ENCODE measurements at regions not wholly inside any gene's neighbourhood (a gene's known extent, or its start where the extent isn't known, plus 50 kb on each side); places are given as distances from the start of the nearest gene placed in this dataset.

DNA sequence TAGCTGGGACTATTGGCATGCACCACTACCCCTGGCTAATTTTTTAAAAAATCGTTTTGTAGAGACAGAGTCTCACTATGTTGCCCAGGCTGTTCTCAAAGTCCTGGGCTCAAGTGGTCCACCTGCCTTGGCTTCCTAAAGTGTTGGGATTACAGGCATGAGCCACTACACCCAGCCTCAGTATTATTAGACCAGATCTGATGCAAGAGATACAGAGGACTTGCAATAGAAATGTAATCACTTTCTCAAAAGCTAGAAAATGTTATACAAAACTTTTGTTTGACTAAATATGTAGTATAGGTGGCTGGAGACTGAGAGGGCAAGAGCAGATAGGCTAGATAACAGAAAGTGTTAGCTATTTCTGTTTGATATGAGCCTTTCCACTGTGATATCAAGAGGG lies 531.9 kb downstream of the SOX2 start:
- Histone ChIP-seq H3K27me3 (replicated peaks in 2 of 5; ENCODE audit: control insufficient read depth in 4 of 5, insufficient read depth in 5 of 5, low read length in 4 of 5) (no peaks in the 10 kb centered on the region), H3K27ac (ENCODE audit: insufficient read depth in 1 of 2, low read depth in 1 of 2, low read length in 2 of 2, poor library complexity in 1 of 2, severe bottlenecking in 2 of 2) (no peak overlapping the region), H3K4me3 (ENCODE audit: control insufficient read depth in 1 of 7, extremely low read depth in 1 of 7, insufficient read depth in 4 of 7, low read depth in 2 of 7, low read length in 6 of 7) (no peak overlapping the region), H3K4me1 (ENCODE audit: control extremely low read depth in 1 of 4, control insufficient read depth in 4 of 4, insufficient read depth in 4 of 4, low read length in 3 of 4) (peaks cover 8 to 20% (median 13%) of the 10 kb centered on the region in 4 experiments), H3K9me3 (ENCODE audit: control extremely low read depth in 1 of 5, control insufficient read depth in 4 of 5, insufficient read depth in 2 of 5, low read depth in 1 of 5, low read length in 4 of 5) (no peaks in the 10 kb centered on the region), H3K36me3 (ENCODE audit: control insufficient read depth in 4 of 4, insufficient read depth in 4 of 4, low read length in 3 of 4) (no peaks in the 10 kb centered on the region)
- WGBS (ENCODE audit: insufficient coverage) = 86% methylated on average over 1 of the region's 1 CpG
- POLR2A ChIA-PET = no interaction called here
- no peak for DNase-seq
- CTCF ChIA-PET = no interaction called here

GRCh38 chr3:182244222-182244971 lies 532.7 kb downstream of the SOX2 start:
- no peak for DNase-seq
- Histone ChIP-seq H3K27ac (ENCODE audit: insufficient read depth in 1 of 2, low read depth in 1 of 2, low read length in 2 of 2, poor library complexity in 1 of 2, severe bottlenecking in 2 of 2) (no peak overlapping the region), H3K4me1 (ENCODE audit: control extremely low read depth in 1 of 4, control insufficient read depth in 4 of 4, insufficient read depth in 4 of 4, low read length in 3 of 4) (peaks cover 8 to 20% (median 13%) of the 10 kb centered on the region in 4 experiments), H3K9me3 (ENCODE audit: control extremely low read depth in 1 of 5, control insufficient read depth in 4 of 5, insufficient read depth in 2 of 5, low read depth in 1 of 5, low read length in 4 of 5) (no peaks in the 10 kb centered on the region), H3K36me3 (ENCODE audit: control insufficient read depth in 4 of 4, insufficient read depth in 4 of 4, low read length in 3 of 4) (no peaks in the 10 kb centered on the region), H3K4me3 (ENCODE audit: control insufficient read depth in 1 of 7, extremely low read depth in 1 of 7, insufficient read depth in 4 of 7, low read depth in 2 of 7, low read length in 6 of 7) (no peak overlapping the region), H3K27me3 (replicated peaks in 2 of 5; ENCODE audit: control insufficient read depth in 4 of 5, insufficient read depth in 5 of 5, low read length in 4 of 5) (no peaks in the 10 kb centered on the region)
- WGBS (ENCODE audit: insufficient coverage) = 100% methylated on average over 2 of the region's 4 CpGs
- ChIA-PET POLR2A (no interaction called here), CTCF (no interaction called here)

GRCh38 chr3:182245059-182245458 lies 533.3 kb downstream of the SOX2 start:
- no peak for DNase-seq
- Histone ChIP-seq H3K36me3 (ENCODE audit: control insufficient read depth in 4 of 4, insufficient read depth in 4 of 4, low read length in 3 of 4) (no peaks in the 10 kb centered on the region), H3K4me1 (ENCODE audit: control extremely low read depth in 1 of 4, control insufficient read depth in 4 of 4, insufficient read depth in 4 of 4, low read length in 3 of 4) (peaks cover 8 to 20% (median 13%) of the 10 kb centered on the region in 4 experiments), H3K9me3 (ENCODE audit: control extremely low read depth in 1 of 5, control insufficient read depth in 4 of 5, insufficient read depth in 2 of 5, low read depth in 1 of 5, low read length in 4 of 5) (no peaks in the 10 kb centered on the region), H3K27me3 (replicated peaks in 2 of 5; ENCODE audit: control insufficient read depth in 4 of 5, insufficient read depth in 5 of 5, low read length in 4 of 5) (no peaks in the 10 kb centered on the region), H3K27ac (ENCODE audit: insufficient read depth in 1 of 2, low read depth in 1 of 2, low read length in 2 of 2, poor library complexity in 1 of 2, severe bottlenecking in 2 of 2) (no peak overlapping the region), H3K4me3 (ENCODE audit: control insufficient read depth in 1 of 7, extremely low read depth in 1 of 7, insufficient read depth in 4 of 7, low read depth in 2 of 7, low read length in 6 of 7) (no peak overlapping the region)
- POLR2A ChIA-PET = no interaction called here
- CTCF ChIA-PET = no interaction called here
- WGBS (ENCODE audit: insufficient coverage) = 93% methylated on average over 4 of the region's 5 CpGs

DNA sequence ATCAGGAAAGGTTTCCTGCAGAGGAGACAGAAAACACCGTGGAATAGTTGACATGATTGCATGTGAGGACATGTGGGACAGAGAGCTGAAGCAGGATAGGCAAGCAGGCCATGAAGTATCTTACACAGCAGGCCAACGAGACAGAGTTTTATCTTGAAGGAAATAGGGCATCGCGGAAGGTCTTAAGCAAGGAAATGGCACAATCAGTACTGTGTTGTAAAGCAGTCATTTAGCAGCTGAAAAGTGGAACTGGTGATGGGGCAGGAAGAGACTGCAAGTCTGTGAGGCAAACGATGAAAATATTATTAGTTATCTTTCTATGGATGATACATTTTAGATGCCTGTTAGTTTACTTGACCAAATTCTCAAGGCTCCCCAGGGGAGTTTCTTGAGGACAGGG lies 535.1 kb downstream of the SOX2 start:
- peak in 2 of 3 donors; percentile 27 to 30 for DNase-seq
- Histone ChIP-seq H3K9me3 (ENCODE audit: control extremely low read depth in 1 of 5, control insufficient read depth in 4 of 5, insufficient read depth in 2 of 5, low read depth in 1 of 5, low read length in 4 of 5) (no peaks in the 10 kb centered on the region), H3K27ac (ENCODE audit: insufficient read depth in 1 of 2, low read depth in 1 of 2, low read length in 2 of 2, poor library complexity in 1 of 2, severe bottlenecking in 2 of 2) (no peak overlapping the region), H3K4me3 (ENCODE audit: control insufficient read depth in 1 of 7, extremely low read depth in 1 of 7, insufficient read depth in 4 of 7, low read depth in 2 of 7, low read length in 6 of 7) (no peak overlapping the region), H3K27me3 (replicated peaks in 2 of 5; ENCODE audit: control insufficient read depth in 4 of 5, insufficient read depth in 5 of 5, low read length in 4 of 5) (no peaks in the 10 kb centered on the region), H3K4me1 (ENCODE audit: control extremely low read depth in 1 of 4, control insufficient read depth in 4 of 4, insufficient read depth in 4 of 4, low read length in 3 of 4) (peaks cover 6 to 12% (median 7%) of the 10 kb centered on the region in 4 experiments), H3K36me3 (ENCODE audit: control insufficient read depth in 4 of 4, insufficient read depth in 4 of 4, low read length in 3 of 4) (no peaks in the 10 kb centered on the region)
- WGBS (ENCODE audit: insufficient coverage) = 59% methylated on average over 4 of the region's 5 CpGs
- ChIA-PET CTCF (interaction anchor here (0.7 to 1.2 kb wide), 2 partner anchors 9 to 545 kb away, joined by 3 read pairs; no protein-coding TSS in a partner anchor), POLR2A (no interaction called here)

DNA sequence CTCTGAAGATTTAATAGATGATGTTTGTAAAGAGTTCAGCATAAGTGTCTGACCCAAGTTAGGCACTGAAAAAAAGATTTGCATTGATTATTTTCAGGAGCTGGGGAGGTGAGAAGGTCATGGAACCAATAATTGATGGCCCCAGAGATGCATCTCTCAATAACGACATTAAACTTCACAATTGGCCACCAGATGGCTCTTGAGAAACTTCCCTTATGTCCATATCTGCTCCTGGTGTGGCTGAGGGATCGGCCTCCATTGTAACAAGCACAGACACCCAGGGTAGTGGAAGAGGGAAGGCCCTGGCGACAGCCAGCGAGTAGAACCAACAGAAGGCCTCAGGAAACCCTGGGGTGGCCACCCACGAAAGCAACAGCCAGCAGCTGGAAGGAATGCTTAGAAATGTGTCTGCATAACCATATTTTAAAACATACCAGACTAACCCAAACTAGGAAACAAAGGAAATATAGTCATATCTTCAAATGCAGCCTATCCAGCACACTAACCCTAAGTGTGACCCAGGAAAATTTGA lies 536.7 kb downstream of the SOX2 start:
- Histone ChIP-seq H3K36me3 (ENCODE audit: control insufficient read depth in 4 of 4, insufficient read depth in 4 of 4, low read length in 3 of 4) (no peaks in the 10 kb centered on the region), H3K4me1 (ENCODE audit: control extremely low read depth in 1 of 4, control insufficient read depth in 4 of 4, insufficient read depth in 4 of 4, low read length in 3 of 4) (peaks cover 0 to 3% (median 0%) of the 10 kb centered on the region in 4 experiments), H3K27ac (ENCODE audit: insufficient read depth in 1 of 2, low read depth in 1 of 2, low read length in 2 of 2, poor library complexity in 1 of 2, severe bottlenecking in 2 of 2) (no peak overlapping the region), H3K27me3 (replicated peaks in 2 of 5; ENCODE audit: control insufficient read depth in 4 of 5, insufficient read depth in 5 of 5, low read length in 4 of 5) (peaks cover 0 to 8% (median 0%) of the 10 kb centered on the region in 5 experiments), H3K4me3 (ENCODE audit: control insufficient read depth in 1 of 7, extremely low read depth in 1 of 7, insufficient read depth in 4 of 7, low read depth in 2 of 7, low read length in 6 of 7) (no peak overlapping the region), H3K9me3 (ENCODE audit: control extremely low read depth in 1 of 5, control insufficient read depth in 4 of 5, insufficient read depth in 2 of 5, low read depth in 1 of 5, low read length in 4 of 5) (no peaks in the 10 kb centered on the region)
- ChIA-PET CTCF (interaction anchor here (1.6 kb wide), 1 partner anchor 11 kb away, joined by 7 read pairs; no protein-coding TSS in a partner anchor), POLR2A (no interaction called here)
- 100% methylated on average over 1 of the region's 5 CpGs for WGBS (ENCODE audit: insufficient coverage)
- DNase-seq = peak in 1 of 3 donors; percentile 6

GRCh38 chr3:182252802-182253201 lies 540.5 kb upstream of the ATP11B start:
- Histone ChIP-seq H3K27me3 (replicated peaks in 2 of 5; ENCODE audit: control insufficient read depth in 4 of 5, insufficient read depth in 5 of 5, low read length in 4 of 5) (peaks cover 0 to 17% (median 0%) of the 10 kb centered on the region in 5 experiments), H3K9me3 (ENCODE audit: control extremely low read depth in 1 of 5, control insufficient read depth in 4 of 5, insufficient read depth in 2 of 5, low read depth in 1 of 5, low read length in 4 of 5) (no peaks in the 10 kb centered on the region), H3K36me3 (ENCODE audit: control insufficient read depth in 4 of 4, insufficient read depth in 4 of 4, low read length in 3 of 4) (no peaks in the 10 kb centered on the region), H3K27ac (ENCODE audit: insufficient read depth in 1 of 2, low read depth in 1 of 2, low read length in 2 of 2, poor library complexity in 1 of 2, severe bottlenecking in 2 of 2) (no peak overlapping the region), H3K4me3 (ENCODE audit: control insufficient read depth in 1 of 7, extremely low read depth in 1 of 7, insufficient read depth in 4 of 7, low read depth in 2 of 7, low read length in 6 of 7) (no peak overlapping the region), H3K4me1 (ENCODE audit: control extremely low read depth in 1 of 4, control insufficient read depth in 4 of 4, insufficient read depth in 4 of 4, low read length in 3 of 4) (no peaks in the 10 kb centered on the region)
- WGBS (ENCODE audit: insufficient coverage) = 85% methylated on average over 3 of the region's 5 CpGs
- ChIA-PET POLR2A (no interaction called here), CTCF (interaction anchor here (1.2 kb wide), 1 partner anchor 552 kb away, joined by 8 read pairs; no protein-coding TSS in a partner anchor)
- no peak for DNase-seq

- Histone ChIP-seq H3K4me1 (ENCODE audit: control extremely low read depth in 1 of 4, control insufficient read depth in 4 of 4, insufficient read depth in 4 of 4, low read length in 3 of 4) (no peaks in the 10 kb centered on the region), H3K9me3 (ENCODE audit: control extremely low read depth in 1 of 5, control insufficient read depth in 4 of 5, insufficient read depth in 2 of 5, low read depth in 1 of 5, low read length in 4 of 5) (no peaks in the 10 kb centered on the region), H3K27ac (ENCODE audit: insufficient read depth in 1 of 2, low read depth in 1 of 2, low read length in 2 of 2, poor library complexity in 1 of 2, severe bottlenecking in 2 of 2) (no peak overlapping the region), H3K4me3 (ENCODE audit: control insufficient read depth in 1 of 7, extremely low read depth in 1 of 7, insufficient read depth in 4 of 7, low read depth in 2 of 7, low read length in 6 of 7) (no peak overlapping the region), H3K36me3 (ENCODE audit: control insufficient read depth in 4 of 4, insufficient read depth in 4 of 4, low read length in 3 of 4) (no peaks in the 10 kb centered on the region), H3K27me3 (replicated peaks in 2 of 5; ENCODE audit: control insufficient read depth in 4 of 5, insufficient read depth in 5 of 5, low read length in 4 of 5) (peaks cover 3 to 34% (median 8%) of the 10 kb centered on the region in 5 experiments)
- ChIA-PET POLR2A (no interaction called here), CTCF (no interaction called here)
- WGBS (ENCODE audit: insufficient coverage) = no CpG with 5 or more reads among the region's 2 CpGs
- no peak for DNase-seq
These were observed 538.1 kb upstream of the ATP11B start for GRCh38 chr3:182255158-182255557.

Data from common myeloid progenitor, CD34-positive (primary cell).